NOMO-1 treated with dmso at 0.1 percent for 144 hours (cell line): ENCODE measurements at regions not wholly inside any gene's neighbourhood (a gene's known extent, or its start where the extent isn't known, plus 50 kb on each side); places are given as distances from the start of the nearest gene placed in this dataset.
"Not testable (repeated sequence)": the region's sequence is repeated elsewhere in the genome, so short reads cannot be mapped to it uniquely, and the experiment has no call there.

ENCODE experiments used
- DNase-seq: peaks from one replicate; lab custom pipeline; 2025; ENCODE audit not compliant: unreplicated experiment; lab: John Stamatoyannopoulos, UW

DNA sequence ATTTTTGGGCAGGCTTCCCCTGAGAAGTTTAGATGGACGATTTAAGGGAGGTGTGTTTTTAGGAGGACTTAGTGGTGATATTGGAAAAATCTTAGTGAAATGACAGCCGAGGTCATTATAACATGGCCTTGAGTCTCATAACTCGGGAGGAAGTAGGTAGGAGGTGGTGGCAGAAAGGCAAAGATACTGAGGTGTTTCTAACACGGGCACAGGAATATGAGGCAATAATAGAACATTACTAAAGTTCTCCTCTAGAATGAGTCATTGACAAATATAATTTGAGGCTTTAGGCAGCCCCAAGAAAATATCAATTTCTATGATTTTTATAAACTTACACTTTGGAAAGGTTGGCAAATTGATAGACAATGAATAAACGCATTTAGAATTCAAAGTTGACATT is 146.1 kb upstream of the ZEB2 start:
- peak; percentile 67 for DNase-seq

- DNase-seq: peak; percentile 52
These were observed 143.3 kb upstream of the ZEB2 start for GRCh38 chr2:144663207-144663606.

- peak; percentile 91 for DNase-seq
These were observed 140.8 kb upstream of the ZEB2 start for GRCh38 chr2:144660518-144661316.

GRCh38 chr2:144659731-144660275 is 139.9 kb upstream of the ZEB2 start:
- DNase-seq: peak; percentile 97

- DNase-seq: no peak
These were observed 134.6 kb upstream of the ZEB2 start for GRCh38 chr2:144654523-144654922.

DNA sequence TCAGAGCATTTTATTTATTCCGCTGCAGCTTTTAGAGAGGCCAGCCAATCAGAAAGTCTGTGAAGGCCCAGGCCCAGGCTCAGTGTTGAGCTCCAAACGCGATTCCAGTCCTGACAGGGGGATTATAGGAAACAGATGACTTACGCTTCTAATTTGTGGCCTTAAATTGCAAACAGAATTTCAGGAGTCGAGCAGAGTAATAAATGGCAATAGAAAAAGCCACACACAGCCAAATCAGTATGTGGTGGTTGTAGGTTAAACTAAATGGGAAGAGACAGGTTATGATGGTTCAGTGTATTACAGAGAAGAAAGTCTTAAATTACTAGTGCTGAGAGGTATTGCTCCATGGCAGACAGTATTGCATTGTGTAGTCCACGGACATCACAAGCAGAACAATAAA is 131.0 kb upstream of the ZEB2 start:
- DNase-seq: no peak

DNA sequence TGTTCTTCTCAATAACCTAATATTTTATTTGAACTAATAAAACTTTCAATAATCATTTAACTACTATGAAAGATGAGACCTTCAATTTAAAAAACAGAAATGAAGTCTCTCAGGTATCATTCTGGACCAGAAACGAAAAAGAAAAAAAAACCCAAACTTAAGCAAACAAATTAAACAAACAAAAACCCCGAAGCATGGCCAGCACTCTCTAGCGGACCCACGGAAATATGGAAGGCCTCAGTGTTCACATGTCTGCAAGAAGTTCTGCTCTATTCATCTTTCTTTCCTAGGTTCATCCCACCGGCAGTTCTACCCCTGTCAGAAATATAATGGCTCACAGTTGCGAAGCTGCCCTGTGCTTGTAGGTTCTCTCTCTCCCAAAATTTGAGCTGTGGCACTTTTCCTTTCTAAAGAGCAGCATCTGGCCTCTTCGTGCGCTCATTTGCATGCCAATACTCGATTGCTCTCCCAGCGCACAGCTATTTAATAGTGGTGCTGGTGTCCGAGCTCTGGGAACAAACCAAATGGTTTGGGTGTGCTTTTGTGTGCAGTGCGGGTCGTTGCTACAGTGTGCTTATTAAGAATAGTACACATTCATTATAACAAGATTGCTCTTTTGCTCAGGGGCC is 129.0 kb upstream of the ZEB2 start:
- no peak for DNase-seq

DNA sequence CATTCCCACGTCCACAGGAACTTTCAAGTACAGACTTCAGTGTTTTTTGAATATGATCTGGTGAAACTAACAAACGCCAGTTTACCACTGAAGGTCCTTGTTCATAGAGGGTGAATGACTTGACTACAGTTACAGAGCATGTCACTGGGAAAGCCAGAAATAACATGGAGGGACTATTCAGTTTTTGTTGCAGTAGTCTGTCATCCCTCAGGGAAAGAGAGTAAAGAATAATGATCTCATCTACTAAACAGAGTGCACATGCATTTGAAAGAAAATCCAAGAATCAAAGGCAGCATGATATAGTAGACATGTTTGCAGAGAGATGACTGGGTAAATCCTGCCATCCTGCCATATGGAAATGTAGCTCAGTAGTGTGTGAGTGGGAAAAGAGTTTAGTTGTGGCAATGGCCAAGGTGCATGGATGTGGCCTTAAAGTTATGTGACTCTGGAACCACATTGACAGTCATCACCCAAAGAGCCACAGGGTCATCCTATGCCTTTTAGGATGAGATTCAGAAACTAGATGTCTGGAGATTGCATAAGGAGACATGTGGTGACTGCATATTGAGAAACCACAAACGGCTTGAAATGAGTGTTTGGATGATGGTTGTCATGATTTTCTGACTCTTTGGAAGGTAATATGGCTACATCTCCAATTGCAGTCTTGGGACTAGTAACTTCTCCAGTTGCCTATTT is 125.3 kb upstream of the ZEB2 start:
- peak; percentile 85 for DNase-seq

GRCh38 chr2:144644549-144644948 is 124.6 kb upstream of the ZEB2 start:
- no peak for DNase-seq

- DNase-seq: no peak
These were observed 123.8 kb upstream of the ZEB2 start for GRCh38 chr2:144643537-144644336.

DNA sequence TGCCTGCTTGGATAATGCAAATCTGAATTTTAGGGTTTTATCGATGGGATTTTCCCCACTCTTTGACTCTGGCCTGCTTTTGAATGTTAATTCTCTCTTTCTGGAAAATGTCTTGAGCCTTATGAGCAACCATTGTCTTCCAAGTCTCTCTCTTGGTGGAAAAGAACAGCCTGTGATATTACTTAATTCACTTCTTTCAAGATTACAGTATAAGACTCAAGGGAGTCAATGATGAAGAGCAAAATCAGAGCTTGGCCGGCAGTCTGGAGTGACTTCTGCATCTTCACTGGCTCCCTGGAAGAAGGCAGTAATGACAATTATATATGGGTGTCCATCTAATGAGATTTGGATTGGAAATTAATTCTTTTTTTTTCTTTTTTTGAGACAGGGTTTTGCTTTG is 122.9 kb upstream of the ZEB2 start:
- DNase-seq: no peak

DNA sequence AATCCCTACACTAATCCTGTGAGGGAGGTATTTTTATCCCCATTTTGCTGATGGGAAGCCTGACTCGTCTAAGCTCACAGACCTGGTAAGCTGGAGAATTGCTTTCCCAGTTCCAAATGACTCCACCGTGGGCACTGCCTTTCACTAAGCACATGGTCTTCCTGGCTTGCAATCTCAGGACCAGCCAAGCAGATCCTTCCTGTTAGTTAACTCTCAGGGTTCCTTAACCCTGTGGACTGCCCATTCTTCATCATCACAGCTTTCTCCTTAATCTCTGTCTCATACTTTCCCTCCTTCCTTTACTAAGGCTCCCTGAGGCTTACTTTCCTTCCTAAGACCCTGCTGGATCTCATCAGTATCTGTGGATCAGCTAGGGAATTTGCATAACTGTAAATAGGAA is 122.2 kb upstream of the ZEB2 start:
- DNase-seq: no peak

- not testable (repeated sequence) for DNase-seq
These were observed 118.3 kb upstream of the ZEB2 start for GRCh38 chr2:144638250-144638649.

DNA sequence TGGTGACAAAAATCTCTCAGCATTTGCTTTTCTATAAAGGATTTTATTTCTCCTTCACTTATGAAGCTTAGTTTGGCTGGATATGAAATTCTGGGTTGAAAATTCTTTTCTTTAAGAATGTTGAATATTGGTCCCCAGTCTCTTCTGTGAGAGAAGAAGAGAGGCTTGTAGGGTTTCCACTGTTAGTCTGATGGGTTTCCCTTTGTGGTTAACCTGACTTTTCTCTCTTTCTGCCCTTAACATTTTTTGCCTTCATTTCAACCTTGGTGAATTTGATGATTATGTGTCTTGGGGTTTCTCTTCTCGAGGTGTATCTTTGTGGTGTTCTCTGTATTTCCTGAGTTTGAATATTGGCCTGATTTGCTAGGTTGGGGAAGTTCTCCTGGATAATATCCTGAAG is 116.9 kb upstream of the ZEB2 start:
- DNase-seq: not testable (repeated sequence)

DNA sequence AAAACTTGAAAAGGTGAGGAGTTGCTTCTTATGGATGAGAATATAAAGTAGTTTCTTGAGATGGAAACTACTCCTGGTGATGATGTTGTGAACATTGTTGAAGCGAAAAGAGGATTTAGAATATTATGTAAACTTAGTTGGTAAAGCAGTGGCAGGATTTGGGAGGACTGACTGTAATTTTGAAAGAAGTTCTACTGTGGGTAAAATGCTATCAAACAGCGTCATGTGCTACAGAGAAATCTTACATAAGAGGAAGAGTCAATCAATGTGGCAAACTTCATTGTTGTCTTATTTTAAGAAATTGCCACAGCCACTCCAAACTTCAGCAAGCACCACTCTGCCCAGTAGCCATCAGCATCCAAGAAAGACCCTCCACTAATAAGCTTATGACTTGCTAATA is 112.9 kb upstream of the ZEB2 start:
- DNase-seq: no peak

DNA sequence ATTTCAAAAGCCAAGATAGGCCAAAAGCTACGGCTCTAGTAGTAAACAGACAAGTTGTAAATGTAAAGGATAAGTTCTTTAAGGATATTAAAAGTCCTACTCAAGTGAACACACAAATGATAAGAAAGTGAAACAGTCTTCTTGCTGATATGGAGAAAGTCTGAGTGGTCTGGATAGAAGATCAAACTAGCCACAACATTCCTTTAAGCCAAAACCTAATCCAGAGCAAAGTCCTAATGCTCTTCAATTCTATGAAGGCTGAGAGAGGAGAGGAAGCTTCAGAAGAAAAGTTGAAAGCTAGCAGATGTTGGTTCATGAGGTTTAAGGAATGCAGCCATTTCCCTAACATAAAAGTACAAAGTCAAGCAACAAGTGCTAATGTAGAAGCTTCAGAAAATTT is 111.7 kb upstream of the ZEB2 start:
- DNase-seq: no peak

GRCh38 chr2:144630459-144631215 is 110.7 kb upstream of the ZEB2 start:
- no peak for DNase-seq

GRCh38 chr2:144629935-144630334 is 110.0 kb upstream of the ZEB2 start:
- no peak for DNase-seq

DNA sequence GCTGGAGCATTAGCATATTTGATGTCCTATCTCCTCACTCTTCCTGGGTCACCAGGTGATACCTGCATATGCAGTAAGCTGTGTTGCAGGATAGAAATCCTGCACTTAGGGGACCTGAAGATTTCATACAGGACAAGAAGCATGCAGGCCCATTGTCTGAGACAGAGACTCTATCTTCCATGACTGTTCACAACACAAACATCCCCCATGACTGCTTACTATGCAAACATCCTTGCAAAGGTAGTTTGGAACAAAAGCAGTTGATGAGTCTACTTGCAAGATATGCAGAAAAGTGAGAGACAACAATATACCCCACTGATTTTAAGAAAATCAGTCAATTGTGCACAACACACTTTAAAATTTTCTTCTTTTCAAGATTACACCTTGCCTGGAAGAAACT is 108.6 kb upstream of the ZEB2 start:
- DNase-seq: no peak

DNA sequence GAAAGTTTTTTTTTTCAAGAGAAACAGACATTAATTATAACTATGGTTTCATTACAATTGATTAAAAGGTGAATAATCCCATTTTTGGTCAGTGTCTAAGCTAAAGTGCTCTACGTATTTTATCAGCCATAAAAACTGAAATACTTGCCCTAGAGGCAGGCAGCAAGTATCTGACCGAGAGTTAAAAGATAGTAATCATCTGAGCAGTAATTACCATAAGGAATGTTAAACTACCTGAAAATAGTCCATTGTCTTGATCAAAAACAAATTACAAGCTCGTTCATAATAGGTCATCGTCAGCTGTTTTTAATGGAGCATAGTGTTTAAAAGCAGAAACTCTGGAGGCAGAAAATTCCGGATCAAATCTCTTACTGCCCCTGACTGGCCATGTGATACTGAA is 105.7 kb upstream of the ZEB2 start:
- DNase-seq: no peak
